OCI-LY3 (cell line): ENCODE measurements at regions not wholly inside any gene's neighbourhood (a gene's known extent, or its start where the extent isn't known, plus 50 kb on each side); places are given as distances from the start of the nearest gene placed in this dataset.

Experiments
- CTCF ChIP-seq: fragments of 200-600, 300-600 bp; sonication (generic); IDR thresholded peaks from 2 replicates; pipeline ENCODE4 v1.5.1; 2014; ENCODE audit warnings: antibody characterized with exemption, low read length, low read depth
- EZH2phosphoT487 ChIP-seq: fragments of 200-600 bp; shearing (Covaris generic); IDR thresholded peaks from 2 replicates; pipeline ENCODE4 v1.6.1; 2018; ENCODE audit warnings: antibody characterized with exemption, mixed run types, low read depth

GRCh38 chr17:71503710-71504465, 616.9 kb upstream of the SOX9 start:
- TF ChIP-seq CTCF (no peak), EZH2phosphoT487 (no peak)
